GM19324 (cell line): ENCODE measurements at regions not wholly inside any gene's neighbourhood (a gene's known extent, or its start where the extent isn't known, plus 50 kb on each side); places are given as distances from the start of the nearest gene placed in this dataset.
"Not testable (repeated sequence)": the region's sequence is repeated elsewhere in the genome, so short reads cannot be mapped to it uniquely, and the experiment has no call there.

ENCODE experiments used
- ATAC-seq: cut with Tn5 transposase; IDR thresholded peaks from one replicate; pipeline ENCODE4 v1.9.1; 2021; ENCODE audit warnings: mild to moderate bottlenecking, moderate library complexity; ENCODE audit not compliant: unreplicated experiment, low FRiP score

GRCh38 chr15:62657501-62657900 lies 385.0 kb upstream of the TPM1 start:
- ATAC-seq, result not testable (repeated sequence)

- no peak for ATAC-seq
These were observed 384.0 kb upstream of the TPM1 start for GRCh38 chr15:62658498-62658897.

- ATAC-seq, result no peak
These were observed 379.0 kb upstream of the TPM1 start for GRCh38 chr15:62663547-62663946.

GRCh38 chr15:62665449-62665848 lies 377.1 kb upstream of the TPM1 start:
- ATAC-seq, result no peak

GRCh38 chr15:62666046-62666445 lies 376.5 kb upstream of the TPM1 start:
- no peak for ATAC-seq

- ATAC-seq, result no peak
These were observed 370.3 kb upstream of the TPM1 start for GRCh38 chr15:62672268-62672667.

- ATAC-seq, result no peak
These were observed 365.7 kb upstream of the TPM1 start for GRCh38 chr15:62676891-62677290.

- ATAC-seq, result no peak
These were observed 360.3 kb upstream of the TPM1 start for GRCh38 chr15:62681939-62682896.

- not testable (repeated sequence) for ATAC-seq
These were observed 359.4 kb upstream of the TPM1 start for GRCh38 chr15:62683192-62683591.

- ATAC-seq, result no peak
These were observed 358.3 kb upstream of the TPM1 start for GRCh38 chr15:62684123-62684808.

GRCh38 chr15:62691008-62691407 lies 351.5 kb upstream of the TPM1 start:
- ATAC-seq, result no peak

- no peak for ATAC-seq
These were observed 344.9 kb upstream of the TPM1 start for GRCh38 chr15:62697636-62698035.

GRCh38 chr15:62698646-62699045 lies 343.9 kb upstream of the TPM1 start:
- no peak for ATAC-seq

GRCh38 chr15:62706317-62706716 lies 336.2 kb upstream of the TPM1 start:
- no peak for ATAC-seq

GRCh38 chr15:62708470-62708869 lies 334.1 kb upstream of the TPM1 start:
- no peak for ATAC-seq

- ATAC-seq, result no peak
These were observed 333.3 kb upstream of the TPM1 start for GRCh38 chr15:62709261-62709660.

GRCh38 chr15:62711691-62712454 lies 330.7 kb upstream of the TPM1 start:
- ATAC-seq, result no peak

GRCh38 chr15:62712455-62712839 lies 330.1 kb upstream of the TPM1 start:
- ATAC-seq, result no peak

- no peak for ATAC-seq
These were observed 326.6 kb upstream of the TPM1 start for GRCh38 chr15:62715946-62716345.

- no peak for ATAC-seq
These were observed 325.1 kb upstream of the TPM1 start for GRCh38 chr15:62717496-62717895.

- ATAC-seq, result no peak
These were observed 323.2 kb upstream of the TPM1 start for GRCh38 chr15:62719316-62719715.
